GM19438 (cell line): ENCODE measurements at regions not wholly inside any gene's neighbourhood (a gene's known extent, or its start where the extent isn't known, plus 50 kb on each side); places are given as distances from the start of the nearest gene placed in this dataset.

Source experiments
- ATAC-seq: cut with Tn5 transposase; IDR thresholded peaks from one replicate; pipeline ENCODE4 v1.9.1; 2021; ENCODE audit warnings: low read depth; ENCODE audit not compliant: unreplicated experiment

DNA sequence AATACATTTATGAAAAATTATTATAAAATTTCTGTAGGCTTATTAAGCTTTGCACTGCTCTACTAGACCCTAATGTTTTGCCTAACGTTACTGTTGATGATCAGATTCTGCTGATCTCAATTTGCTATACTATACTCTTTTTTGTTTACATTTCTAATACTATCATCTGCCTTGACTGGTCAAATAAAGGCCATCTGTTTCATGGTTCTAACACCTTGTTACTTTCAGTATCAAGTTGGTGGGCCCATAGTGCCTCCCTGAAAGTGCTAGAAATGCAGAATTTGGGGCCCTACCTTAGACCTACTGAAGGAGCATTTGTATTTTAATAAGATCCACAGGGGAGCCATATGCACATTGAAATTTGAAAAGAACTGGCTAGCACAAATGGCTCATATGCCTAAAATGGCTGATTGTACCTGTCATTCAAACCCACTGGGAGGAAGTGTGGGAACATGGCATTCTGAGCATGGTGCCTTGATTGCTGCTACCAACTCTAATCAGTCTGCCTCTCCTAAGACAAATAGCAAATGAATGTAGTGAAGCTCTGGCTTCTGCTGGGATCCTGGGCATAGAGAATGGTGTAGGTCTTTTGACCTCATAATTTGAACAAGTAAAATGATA lies 199.1 kb upstream of the BTBD3 start:
- ATAC-seq = no peak

- no peak for ATAC-seq
Observed at GRCh38 chr20:11719153-11719552, 198.5 kb upstream of the BTBD3 start.

DNA sequence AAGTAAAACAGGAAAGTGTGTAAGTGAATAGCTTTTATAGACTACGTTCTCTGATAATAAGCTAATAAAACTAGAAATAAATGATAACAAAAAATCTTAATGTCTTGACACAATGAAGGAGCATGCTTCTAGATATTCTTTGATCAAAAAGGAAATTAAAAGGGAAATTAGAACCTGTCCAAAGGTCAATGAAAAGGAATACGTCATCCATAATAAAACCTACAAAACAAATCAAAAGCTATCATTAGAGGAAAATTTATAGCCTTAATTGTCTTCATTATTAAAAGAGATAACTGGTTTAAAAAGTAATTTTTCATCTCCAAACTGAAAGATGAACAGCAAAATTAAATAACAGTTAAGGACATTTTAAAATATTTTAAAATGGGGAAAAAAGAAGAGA lies 196.3 kb upstream of the BTBD3 start:
- no peak for ATAC-seq

DNA sequence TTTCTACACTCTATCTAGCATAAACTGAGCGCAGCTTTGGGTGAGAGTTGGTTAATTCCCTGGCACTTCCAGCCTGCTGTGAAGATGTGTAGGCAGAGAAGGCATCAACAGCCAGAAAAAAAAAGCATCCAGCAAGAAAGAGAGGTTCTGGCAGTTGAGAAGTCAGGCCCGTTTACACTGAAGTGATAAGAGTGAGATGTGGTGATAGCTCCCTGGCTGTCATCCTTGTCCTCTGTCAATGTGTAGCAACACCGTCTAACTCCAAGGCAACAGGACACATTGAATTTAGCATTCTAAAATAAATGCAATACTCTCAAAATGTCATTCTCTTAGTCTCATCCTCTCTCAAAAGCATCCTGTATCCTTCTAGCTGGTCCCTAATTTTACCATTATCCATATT lies 193.6 kb upstream of the BTBD3 start:
- ATAC-seq = no peak

GRCh38 chr20:11726026-11726425 lies 191.7 kb upstream of the BTBD3 start:
- ATAC-seq = no peak

DNA sequence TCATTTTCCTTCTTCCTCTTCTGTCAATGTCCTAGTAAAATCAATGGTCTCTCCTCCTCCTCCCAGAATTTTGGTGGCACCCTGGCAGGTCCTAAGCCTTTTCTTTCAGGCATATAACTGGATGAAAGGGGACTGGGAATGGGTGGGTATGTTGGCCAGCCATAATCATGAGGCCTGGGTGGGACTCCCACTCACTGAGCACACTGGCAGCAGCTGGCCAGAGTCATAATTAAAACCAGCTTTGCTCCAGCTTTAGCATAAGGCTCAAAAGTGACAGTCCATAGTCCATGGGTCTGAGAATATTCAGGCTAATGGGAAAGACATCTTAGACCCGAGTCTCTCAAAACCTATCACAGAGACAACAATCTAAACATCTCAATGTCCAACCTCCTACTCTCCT lies 190.0 kb upstream of the BTBD3 start:
- ATAC-seq = no peak

- ATAC-seq = no peak
Observed at GRCh38 chr20:11728937-11729336, 188.8 kb upstream of the BTBD3 start.

DNA sequence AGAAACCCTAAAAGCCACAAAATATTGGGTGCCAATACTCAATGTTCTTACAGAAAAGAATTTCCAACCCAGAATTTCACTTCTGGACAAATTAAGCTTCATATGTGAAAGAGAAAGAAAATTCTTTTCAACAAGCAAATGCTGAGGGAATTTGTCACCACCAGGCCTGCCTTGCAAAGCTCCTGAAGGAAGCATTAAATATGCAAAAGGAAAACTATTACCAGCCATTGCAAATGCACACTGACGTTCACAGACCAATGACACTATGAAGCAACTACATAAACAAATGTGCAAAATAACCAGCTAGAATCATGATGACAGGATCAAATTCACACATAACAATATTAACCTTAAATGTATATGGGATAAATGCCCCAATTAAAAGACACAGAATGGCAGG lies 187.9 kb upstream of the BTBD3 start:
- no peak for ATAC-seq

DNA sequence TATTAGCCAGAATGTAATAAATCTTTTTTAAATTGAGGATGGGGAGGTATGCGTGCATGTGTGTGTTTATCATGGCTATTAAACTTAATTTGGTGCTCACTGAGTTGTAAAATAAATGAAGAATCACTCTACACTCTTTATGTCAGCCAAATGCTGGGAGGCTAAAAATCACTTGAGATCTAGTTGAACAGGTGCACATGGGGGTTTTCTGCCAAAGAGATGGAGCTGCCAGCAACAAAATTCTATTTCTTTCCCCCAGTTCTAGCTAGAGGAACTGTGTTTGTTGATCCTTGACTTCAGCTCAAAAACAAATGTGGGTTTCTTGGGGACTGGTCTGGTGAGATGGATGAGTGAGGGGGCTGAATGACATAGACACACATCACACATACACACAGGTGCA lies 183.3 kb upstream of the BTBD3 start:
- no peak for ATAC-seq

GRCh38 chr20:11738852-11739251 lies 178.8 kb upstream of the BTBD3 start:
- ATAC-seq = no peak

DNA sequence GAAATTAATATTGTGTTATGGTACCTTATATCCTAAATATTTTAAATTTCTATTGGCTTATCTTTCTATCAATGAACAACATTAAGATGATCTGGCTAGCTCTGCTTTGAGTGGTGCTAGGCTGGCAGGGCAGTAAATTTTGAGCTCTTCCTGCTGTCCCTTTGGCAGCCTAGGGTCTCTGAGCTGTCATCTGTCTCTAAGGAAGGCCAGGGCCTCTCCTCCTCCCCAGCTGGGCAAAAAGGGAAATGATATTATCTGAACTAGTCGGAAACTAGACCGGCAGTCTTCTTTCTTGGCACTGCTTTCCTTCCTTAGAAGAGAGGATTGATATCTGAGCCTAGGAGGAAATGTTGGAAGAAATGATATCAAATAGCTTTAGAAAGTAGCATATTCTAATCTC lies 176.7 kb upstream of the BTBD3 start:
- no peak for ATAC-seq

GRCh38 chr20:11745145-11745544 lies 172.5 kb upstream of the BTBD3 start:
- ATAC-seq = no peak

- no peak for ATAC-seq
Observed at GRCh38 chr20:11748436-11748835, 169.3 kb upstream of the BTBD3 start.

DNA sequence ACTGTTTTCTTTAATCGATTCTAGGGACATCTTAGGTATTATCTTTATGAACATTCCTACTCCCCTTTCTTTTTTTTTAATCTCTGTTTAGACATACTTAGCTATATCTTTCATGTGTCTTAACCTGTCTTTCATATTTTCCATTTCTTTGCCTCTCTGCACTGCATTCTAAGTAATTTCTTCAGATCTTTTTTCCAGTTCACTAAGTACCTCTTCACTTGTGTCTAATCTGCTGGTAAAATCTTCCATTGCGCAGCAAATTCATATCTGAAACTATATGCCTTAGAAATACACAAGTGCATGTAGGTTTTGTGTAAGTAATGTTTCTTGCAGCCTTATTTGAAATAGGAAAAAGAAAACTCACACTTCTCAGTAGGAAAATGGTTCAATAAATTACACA lies 165.4 kb upstream of the BTBD3 start:
- no peak for ATAC-seq

GRCh38 chr20:11753155-11753554 lies 164.5 kb upstream of the BTBD3 start:
- no peak for ATAC-seq

DNA sequence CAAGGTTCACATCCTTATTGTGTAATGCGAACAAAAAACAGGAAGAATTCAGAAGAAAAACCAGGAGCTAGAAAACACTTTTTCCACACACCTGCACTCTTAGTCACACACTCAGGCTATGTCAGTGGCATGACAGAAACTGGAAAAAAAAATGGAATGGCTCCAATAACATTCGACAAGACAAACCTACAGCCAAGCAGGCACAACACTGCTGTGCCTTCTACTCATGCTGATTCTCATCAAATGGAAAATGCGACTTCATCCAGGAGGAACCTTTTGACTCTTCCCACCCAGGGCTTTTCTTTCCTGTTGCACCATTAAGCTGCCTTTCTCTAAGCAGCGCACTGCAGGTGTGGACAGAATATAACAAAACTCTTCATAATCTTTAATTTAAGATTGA lies 163.2 kb upstream of the BTBD3 start:
- no peak for ATAC-seq

DNA sequence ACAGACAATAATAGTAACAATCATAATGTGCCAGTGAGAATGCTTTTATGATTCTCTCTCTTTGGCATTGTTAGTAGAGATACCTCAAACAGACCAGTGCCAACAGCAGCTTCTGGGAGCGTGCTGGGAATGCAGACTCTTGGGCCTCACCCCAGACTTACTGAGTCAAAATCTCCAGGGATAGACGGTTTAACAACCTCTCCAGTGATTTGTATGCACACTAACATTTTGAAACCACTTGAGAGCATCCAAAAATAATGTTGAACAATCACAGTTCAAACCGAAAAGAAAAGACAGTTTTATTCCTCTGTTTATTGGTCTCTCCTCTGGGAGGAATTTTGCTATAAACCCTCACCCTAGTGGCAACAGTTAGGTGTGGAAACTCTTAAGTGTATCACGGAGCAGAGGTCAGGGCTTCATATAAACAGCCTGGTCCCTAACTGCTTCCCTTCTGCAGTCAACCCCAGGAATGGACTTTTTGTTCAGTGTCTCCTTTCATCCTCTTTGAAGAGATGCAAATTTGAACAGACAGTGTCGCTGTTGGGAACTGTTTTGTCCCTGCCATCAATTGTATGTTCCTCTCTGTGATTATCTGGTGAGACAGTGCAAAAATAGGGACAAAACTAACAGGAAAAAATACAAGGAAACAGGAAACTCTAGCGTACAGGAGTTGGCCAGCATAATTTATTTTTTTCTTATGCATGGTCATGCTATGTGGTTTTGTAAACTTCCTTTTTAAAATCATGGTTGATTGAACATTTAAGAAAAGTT lies 162.4 kb upstream of the BTBD3 start:
- ATAC-seq = no peak

DNA sequence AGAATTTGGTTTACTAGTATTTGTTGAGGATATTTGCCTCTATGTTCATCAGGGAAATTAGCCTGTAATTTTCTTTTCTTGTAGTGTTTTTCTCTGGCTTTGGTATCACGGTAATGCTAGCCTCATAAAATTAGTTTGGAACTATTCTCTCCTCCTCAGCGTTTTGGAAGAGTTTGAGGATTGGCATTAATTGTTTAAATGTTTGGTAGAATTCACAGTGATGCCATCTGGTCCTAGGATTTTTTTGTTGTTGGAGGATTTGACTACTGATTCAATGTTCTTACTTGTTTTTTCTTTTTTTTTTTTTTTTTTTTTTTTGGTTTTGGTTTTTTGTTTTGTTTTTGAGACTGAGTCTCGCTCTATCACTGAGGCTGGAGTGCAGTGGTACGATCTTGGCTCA lies 156.2 kb upstream of the BTBD3 start:
- no peak for ATAC-seq

DNA sequence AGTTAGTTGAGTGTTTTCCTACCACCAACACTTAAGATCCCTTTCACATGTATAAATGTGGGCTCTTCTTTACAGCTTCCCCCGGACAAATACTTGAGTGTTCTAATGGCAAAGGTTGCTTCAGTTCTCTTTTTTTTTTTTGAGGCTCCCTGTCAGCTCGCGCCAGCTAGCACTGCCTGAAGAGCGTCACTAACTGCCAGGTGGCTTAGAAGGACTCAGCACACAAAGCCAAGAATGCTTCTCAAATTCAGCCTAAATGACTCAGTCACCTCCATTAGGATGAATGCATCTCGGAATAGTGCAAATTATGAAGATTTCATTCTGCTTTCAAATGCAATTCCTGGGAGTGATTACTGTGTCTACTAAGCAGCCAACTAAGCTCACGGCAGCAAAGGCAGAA lies 150.7 kb upstream of the BTBD3 start:
- ATAC-seq = no peak

GRCh38 chr20:11769825-11770224 lies 147.9 kb upstream of the BTBD3 start:
- no peak for ATAC-seq

DNA sequence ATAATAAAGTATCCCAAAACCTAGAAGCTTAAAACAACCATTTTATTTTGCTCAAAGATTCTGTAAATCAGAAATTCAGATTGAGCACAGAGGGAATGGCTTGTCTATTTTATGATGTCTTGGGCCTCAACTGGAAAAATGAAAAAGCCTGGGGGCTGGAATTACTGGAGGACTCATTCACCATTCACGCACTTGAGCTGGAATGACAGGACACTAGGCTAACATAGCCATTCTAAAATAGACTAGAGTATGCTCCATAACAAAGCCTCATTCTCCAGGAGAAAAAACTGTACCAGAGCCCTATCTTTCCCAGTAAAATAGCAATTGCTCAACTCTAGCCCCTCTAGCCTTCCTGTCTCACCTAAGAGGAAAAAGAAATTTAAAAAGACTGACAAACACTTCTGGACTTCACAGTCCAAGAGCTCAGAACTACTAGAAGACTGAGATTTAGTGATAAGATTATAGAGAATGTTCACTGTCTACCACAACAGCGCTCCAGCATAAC lies 145.4 kb upstream of the BTBD3 start:
- ATAC-seq = no peak

DNA sequence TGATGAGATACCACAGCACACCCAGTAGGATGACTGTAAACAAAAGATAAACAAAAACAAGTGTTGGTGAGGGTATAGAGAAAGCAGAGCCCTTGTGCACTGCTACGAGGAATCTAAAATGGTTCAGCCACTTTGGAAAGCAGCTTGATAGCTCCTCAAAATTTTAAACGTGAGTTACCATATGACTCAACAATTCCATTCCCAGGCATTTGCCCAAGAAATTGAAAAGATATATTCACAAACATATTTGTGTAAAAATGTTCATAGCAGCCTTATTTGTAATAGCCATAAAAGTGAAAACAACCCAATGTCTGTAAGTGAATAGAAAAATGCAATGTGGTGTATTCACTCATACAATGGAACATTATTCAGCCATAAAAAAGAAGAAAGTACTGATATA lies 141.0 kb upstream of the BTBD3 start:
- ATAC-seq = no peak
